ENCODE measurements at regions not wholly inside any gene's neighbourhood (a gene's known extent, or its start where the extent isn't known, plus 50 kb on each side); places are given as distances from the start of the nearest gene placed in this dataset.
"Not testable (repeated sequence)": the region's sequence is repeated elsewhere in the genome, so short reads cannot be mapped to it uniquely, and the experiment has no call there.

DNA sequence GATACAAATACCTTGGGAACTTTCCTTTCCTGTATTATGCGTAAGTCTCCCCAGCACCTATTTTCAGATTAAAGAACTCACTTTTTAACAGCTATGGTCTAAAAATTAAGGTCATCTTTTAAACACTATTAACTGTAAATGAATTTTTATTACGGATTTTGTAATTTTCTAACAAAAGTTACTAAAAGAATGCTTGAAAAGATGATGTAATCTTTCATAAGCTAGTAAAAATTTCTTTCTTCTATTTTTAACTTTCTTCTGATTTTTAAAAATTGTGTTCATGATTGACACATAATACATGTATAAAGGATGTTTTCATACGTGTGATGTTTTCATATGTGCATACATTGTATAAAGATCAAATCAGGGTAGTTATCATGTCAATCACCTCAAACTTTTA lies 291.2 kb upstream of the MBL2 start:
- H3K27ac ChIP-seq = no peak overlapping the region
- H3K79me2 ChIP-seq (ENCODE audit: insufficient read depth, low read depth) = no peaks in the 10 kb centered on the region
- H3K4me3 ChIP-seq (IDR thresholded peaks at IDR 0.05; ENCODE audit: insufficient read depth, low read depth, low read length) = no peak overlapping the region
- H2AFZ ChIP-seq (ENCODE audit: low read depth) = no peak overlapping the region
- H3K27me3 ChIP-seq (ENCODE audit: insufficient read depth, low read depth) = no peaks in the 10 kb centered on the region
- no peaks in the 10 kb centered on the region for H3K36me3 ChIP-seq (ENCODE audit: insufficient read depth)
- no peak overlapping the region for H3K4me2 ChIP-seq
- H3K4me1 ChIP-seq (ENCODE audit: low read depth, poor library complexity, severe bottlenecking) = no peaks in the 10 kb centered on the region
- H3K9ac ChIP-seq = no peak overlapping the region
- no peaks in the 10 kb centered on the region for H4K20me1 ChIP-seq (ENCODE audit: insufficient read depth)
- TF ChIP-seq, protein P1, sequence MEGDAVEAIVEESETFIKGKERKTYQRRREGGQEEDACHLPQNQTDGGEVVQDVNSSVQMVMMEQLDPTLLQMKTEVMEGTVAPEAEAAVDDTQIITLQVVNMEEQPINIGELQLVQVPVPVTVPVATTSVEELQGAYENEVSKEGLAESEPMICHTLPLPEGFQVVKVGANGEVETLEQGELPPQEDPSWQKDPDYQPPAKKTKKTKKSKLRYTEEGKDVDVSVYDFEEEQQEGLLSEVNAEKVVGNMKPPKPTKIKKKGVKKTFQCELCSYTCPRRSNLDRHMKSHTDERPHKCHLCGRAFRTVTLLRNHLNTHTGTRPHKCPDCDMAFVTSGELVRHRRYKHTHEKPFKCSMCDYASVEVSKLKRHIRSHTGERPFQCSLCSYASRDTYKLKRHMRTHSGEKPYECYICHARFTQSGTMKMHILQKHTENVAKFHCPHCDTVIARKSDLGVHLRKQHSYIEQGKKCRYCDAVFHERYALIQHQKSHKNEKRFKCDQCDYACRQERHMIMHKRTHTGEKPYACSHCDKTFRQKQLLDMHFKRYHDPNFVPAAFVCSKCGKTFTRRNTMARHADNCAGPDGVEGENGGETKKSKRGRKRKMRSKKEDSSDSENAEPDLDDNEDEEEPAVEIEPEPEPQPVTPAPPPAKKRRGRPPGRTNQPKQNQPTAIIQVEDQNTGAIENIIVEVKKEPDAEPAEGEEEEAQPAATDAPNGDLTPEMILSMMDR (conservative IDR thresholded peaks at IDR 0.05; ENCODE audit: low read depth, low read length) = no peak

DNA sequence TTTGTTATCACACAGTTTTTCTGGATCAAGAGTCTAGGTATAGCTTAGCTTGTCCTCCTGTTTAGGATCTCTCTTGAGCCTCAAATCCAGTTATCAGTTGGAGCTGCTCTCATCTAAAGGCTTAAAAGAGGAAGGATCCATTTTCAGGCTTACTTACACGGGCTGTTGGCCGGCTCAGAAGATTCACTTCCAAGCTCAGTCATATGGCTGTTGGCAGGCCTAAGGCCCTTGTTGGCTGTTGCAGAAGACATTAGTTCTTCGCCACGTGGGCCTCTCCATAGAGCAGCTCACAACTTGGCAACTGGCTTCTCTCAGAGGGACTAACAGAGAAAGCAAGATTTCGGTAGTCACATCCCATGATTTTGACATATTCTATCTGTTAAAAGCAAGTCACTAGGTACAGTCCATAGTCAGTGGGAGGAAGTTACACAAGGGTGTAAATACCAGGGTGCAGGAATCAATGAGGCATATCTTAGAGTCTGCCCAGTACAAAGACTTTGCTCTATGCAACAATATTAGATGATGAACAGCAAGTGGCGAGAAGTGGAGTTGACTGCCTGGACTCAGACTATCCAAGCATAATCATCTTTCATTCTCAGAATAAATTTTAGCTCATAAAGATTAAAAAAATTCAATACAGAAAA lies 280.1 kb upstream of the MBL2 start:
- no peaks in the 10 kb centered on the region for H3K4me1 ChIP-seq (ENCODE audit: low read depth, poor library complexity, severe bottlenecking)
- H3K9ac ChIP-seq = no peak overlapping the region
- H3K79me2 ChIP-seq (ENCODE audit: insufficient read depth, low read depth) = no peaks in the 10 kb centered on the region
- no peaks in the 10 kb centered on the region for H3K36me3 ChIP-seq (ENCODE audit: insufficient read depth)
- H2AFZ ChIP-seq (ENCODE audit: low read depth) = no peak overlapping the region
- no peaks in the 10 kb centered on the region for H4K20me1 ChIP-seq (ENCODE audit: insufficient read depth)
- H3K27ac ChIP-seq = no peak overlapping the region
- H3K4me3 ChIP-seq (IDR thresholded peaks at IDR 0.05; ENCODE audit: insufficient read depth, low read depth, low read length) = no peak overlapping the region
- TF ChIP-seq, protein P1 (conservative IDR thresholded peaks at IDR 0.05; ENCODE audit: low read depth, low read length) = no peak
- H3K4me2 ChIP-seq = no peak overlapping the region
- H3K27me3 ChIP-seq (ENCODE audit: insufficient read depth, low read depth) = no peaks in the 10 kb centered on the region

DNA sequence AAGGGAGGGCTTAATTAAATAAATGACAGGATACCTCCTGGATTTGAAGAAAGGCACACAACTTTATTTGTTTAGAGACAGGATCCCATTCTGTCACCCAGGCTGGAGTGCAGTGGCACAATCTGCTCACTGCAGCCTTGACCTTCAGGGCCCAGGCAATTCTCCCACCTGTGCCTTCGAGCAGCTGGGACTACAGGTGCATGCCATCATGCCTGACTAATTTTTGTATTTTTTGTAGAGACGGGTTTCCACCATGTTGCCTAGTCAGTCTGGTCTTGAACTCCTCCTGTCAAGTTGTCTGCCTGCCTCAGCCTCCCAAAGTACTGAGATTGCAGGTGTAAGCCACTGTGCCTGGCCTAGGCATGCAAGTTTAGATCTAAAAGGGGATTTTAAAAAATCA lies 272.7 kb upstream of the MBL2 start:
- TF ChIP-seq, protein P1 (conservative IDR thresholded peaks at IDR 0.05; ENCODE audit: low read depth, low read length) = no peak
- H3K4me1 ChIP-seq (ENCODE audit: low read depth, poor library complexity, severe bottlenecking) = no peaks in the 10 kb centered on the region
- H2AFZ ChIP-seq (ENCODE audit: low read depth) = no peak overlapping the region
- H4K20me1 ChIP-seq (ENCODE audit: insufficient read depth) = no peaks in the 10 kb centered on the region
- no peaks in the 10 kb centered on the region for H3K36me3 ChIP-seq (ENCODE audit: insufficient read depth)
- no peak overlapping the region for H3K9ac ChIP-seq
- no peak overlapping the region for H3K27ac ChIP-seq
- no peaks in the 10 kb centered on the region for H3K79me2 ChIP-seq (ENCODE audit: insufficient read depth, low read depth)
- H3K27me3 ChIP-seq (ENCODE audit: insufficient read depth, low read depth) = no peaks in the 10 kb centered on the region
- H3K4me3 ChIP-seq (IDR thresholded peaks at IDR 0.05; ENCODE audit: insufficient read depth, low read depth, low read length) = no peak overlapping the region
- no peak overlapping the region for H3K4me2 ChIP-seq

DNA sequence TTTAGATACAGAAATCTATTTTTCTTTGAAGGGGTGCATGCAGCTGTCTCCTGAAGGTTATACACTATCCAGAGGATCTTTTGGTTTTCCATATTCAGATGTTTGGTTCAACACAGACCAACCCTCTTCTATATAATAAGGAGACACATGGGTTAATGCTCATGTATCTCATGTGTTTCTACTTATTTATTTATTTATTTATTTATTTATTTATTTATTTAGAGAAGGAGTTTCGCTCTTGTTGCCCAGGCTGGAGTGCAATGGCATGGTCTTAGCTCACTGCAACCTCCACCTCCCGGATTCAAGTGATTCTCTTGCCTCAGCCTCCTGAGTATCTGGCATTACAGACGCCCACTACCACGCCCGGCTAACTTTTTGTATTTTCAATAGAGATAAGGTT lies 263.2 kb upstream of the MBL2 start:
- H3K4me2 ChIP-seq; H3K4me1 ChIP-seq (ENCODE audit: low read depth, poor library complexity, severe bottlenecking); H3K4me3 ChIP-seq (IDR thresholded peaks at IDR 0.05; ENCODE audit: insufficient read depth, low read depth, low read length); H4K20me1 ChIP-seq (ENCODE audit: insufficient read depth); H2AFZ ChIP-seq (ENCODE audit: low read depth); H3K9ac ChIP-seq; H3K27ac ChIP-seq; H3K27me3 ChIP-seq (ENCODE audit: insufficient read depth, low read depth); H3K36me3 ChIP-seq (ENCODE audit: insufficient read depth); H3K79me2 ChIP-seq (ENCODE audit: insufficient read depth, low read depth): not testable (repeated sequence)

DNA sequence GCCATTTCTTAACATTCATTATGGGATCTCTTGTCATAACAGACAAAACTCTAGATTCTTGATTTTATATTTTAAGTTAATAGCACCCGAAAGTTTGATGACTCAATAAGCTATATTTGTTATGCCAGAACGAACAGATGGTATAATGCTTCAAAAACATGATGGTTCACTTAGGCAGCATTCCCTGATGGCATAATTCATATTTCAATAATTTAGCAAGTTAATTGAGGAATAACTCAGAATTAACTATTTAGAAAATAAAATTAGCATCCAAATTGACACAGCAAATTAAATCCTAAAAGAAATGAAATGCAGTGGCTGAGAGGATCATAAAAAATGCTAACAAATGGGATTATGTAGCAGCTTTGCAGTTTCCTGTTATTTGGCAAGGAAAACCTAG lies 260.8 kb upstream of the MBL2 start:
- TF ChIP-seq, protein P1 (conservative IDR thresholded peaks at IDR 0.05; ENCODE audit: low read depth, low read length) = no peak
- H3K9ac ChIP-seq = no peak overlapping the region
- H3K79me2 ChIP-seq (ENCODE audit: insufficient read depth, low read depth) = no peaks in the 10 kb centered on the region
- no peak overlapping the region for H2AFZ ChIP-seq (ENCODE audit: low read depth)
- H4K20me1 ChIP-seq (ENCODE audit: insufficient read depth) = no peaks in the 10 kb centered on the region
- H3K36me3 ChIP-seq (ENCODE audit: insufficient read depth) = no peaks in the 10 kb centered on the region
- no peak overlapping the region for H3K4me2 ChIP-seq
- no peak overlapping the region for H3K27ac ChIP-seq
- no peaks in the 10 kb centered on the region for H3K27me3 ChIP-seq (ENCODE audit: insufficient read depth, low read depth)
- H3K4me3 ChIP-seq (IDR thresholded peaks at IDR 0.05; ENCODE audit: insufficient read depth, low read depth, low read length) = no peak overlapping the region
- no peaks in the 10 kb centered on the region for H3K4me1 ChIP-seq (ENCODE audit: low read depth, poor library complexity, severe bottlenecking)

DNA sequence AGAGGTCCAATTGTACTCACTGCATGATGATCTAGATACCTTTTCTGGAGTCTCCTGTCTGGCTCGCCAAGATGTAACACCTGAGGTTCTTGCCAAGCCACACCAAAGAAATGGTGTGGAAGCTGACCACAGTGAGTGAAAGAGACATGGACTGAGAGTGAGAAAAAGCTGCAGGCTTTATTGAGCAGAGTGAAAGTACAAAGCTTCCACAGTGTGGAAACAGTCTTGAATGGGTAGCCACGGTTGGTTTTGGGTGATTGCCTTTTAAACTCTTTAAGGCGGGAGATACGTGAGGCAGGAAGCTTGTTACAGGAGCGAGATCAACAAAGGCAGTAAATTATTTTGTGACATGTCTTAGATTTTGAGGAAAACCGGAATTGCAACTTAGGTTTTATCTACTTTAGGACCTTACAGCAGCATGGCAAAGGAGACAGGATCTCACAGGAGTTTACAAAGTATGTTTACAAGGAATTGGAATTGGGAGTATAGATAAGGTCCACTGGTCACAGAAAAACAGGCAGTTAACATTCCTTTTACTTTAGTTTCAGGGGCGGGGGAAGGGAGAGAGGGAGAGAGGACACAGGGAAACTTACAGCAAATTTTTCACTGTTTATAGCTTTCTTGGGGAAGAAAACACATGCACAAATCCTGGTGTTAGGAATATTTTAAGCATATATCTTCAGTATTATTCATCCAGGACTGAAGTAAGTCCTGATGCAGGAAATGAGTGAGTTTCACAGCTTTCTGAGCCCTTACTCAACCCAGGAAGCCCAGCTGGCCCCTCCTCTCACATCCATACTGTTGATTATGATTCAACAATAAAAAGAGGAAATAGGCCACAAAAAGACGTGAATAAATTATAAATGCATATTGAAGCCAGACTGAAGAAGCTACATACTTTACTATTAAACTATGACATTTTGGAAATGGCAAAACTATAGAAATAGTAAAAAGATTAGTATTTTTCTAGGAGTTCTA lies 257.6 kb upstream of the MBL2 start:
- H3K36me3 ChIP-seq (ENCODE audit: insufficient read depth); H3K27me3 ChIP-seq (ENCODE audit: insufficient read depth, low read depth); H3K4me2 ChIP-seq; H3K9ac ChIP-seq; H3K4me3 ChIP-seq (IDR thresholded peaks at IDR 0.05; ENCODE audit: insufficient read depth, low read depth, low read length); H2AFZ ChIP-seq (ENCODE audit: low read depth); H3K79me2 ChIP-seq (ENCODE audit: insufficient read depth, low read depth); H4K20me1 ChIP-seq (ENCODE audit: insufficient read depth); H3K27ac ChIP-seq; H3K4me1 ChIP-seq (ENCODE audit: low read depth, poor library complexity, severe bottlenecking): not testable (repeated sequence)

Measured in KMS-11 (cell line).